Chondrocyte (in vitro differentiated cells): ENCODE measurements at regions not wholly inside any gene's neighbourhood (a gene's known extent, or its start where the extent isn't known, plus 50 kb on each side); places are given as distances from the start of the nearest gene placed in this dataset.

Source experiments
- DNase-seq: peaks from one replicate; pipeline ENCODE4 v3.0.0; 2021; ENCODE audit warnings: mixed read lengths, low spot score
- H3K27ac Mint-ChIP-seq: one replicate; pipeline ENCODE4 v1.8.0; 2021; ENCODE audit warnings: mild to moderate bottlenecking, moderate library complexity, mixed read lengths; ENCODE audit not compliant: unreplicated experiment
- H3K27me3 Mint-ChIP-seq: 2 replicates; pipeline ENCODE4 v1.8.0; 2021; ENCODE audit warnings: low read depth, mixed read lengths
- H3K36me3 Mint-ChIP-seq: 2 replicates; pipeline ENCODE4 v1.8.0; 2021; ENCODE audit warnings: low read depth, mixed read lengths
- H3K4me1 Mint-ChIP-seq: 2 replicates; pipeline ENCODE4 v1.8.0; 2021; ENCODE audit warnings: low read depth, mild to moderate bottlenecking, mixed read lengths
- H3K4me3 Mint-ChIP-seq: one replicate; pipeline ENCODE4 v1.8.0; 2021; ENCODE audit warnings: mild to moderate bottlenecking, moderate library complexity, mixed read lengths; ENCODE audit not compliant: unreplicated experiment
- H3K9me3 Mint-ChIP-seq: 2 replicates; pipeline ENCODE4 v1.8.0; 2021; ENCODE audit warnings: low read depth, mixed read lengths
- TF ChIP-seq, protein P1 (sequence below): fragments of 200-600 bp; sonication (generic); IDR thresholded peaks from 2 replicates; pipeline ENCODE4 v1.5.0; 2021; ENCODE audit warnings: antibody characterized with exemption, mild to moderate bottlenecking, moderate library complexity

DNA sequence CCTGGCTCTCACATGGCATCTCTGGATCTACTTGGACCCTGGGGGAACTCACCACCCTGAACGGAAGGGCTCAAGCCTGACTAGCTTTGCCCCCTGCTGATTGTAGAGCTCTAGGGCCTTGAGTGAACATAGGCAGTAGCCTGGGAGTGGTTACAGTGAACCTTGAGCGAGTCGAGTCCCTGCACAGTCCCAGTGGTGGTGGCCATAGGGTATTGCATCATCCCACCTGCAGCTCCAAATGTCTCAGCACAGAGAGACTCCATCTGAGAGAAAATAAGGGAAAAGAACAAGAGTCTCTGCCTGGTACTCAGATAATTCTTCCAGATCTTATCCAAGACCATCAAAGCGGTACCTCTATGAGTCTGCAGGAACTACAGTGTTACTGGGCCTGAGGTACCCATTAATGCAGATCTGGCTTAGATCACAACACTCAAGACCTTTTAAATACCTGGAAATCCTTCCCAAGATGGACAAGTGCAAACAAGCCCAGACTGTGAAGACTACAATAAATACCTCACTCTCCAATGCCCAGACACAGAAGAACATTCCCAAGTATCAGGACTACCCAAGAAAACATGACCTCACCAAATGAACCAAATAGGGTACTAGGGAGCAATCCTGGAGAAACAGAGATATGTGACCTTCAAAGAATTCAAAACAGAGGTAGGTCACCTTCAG, 167.5 kb upstream of the TET2 start:
- no peak overlapping the region for H3K27ac Mint-ChIP-seq
- peaks cover 9% of the 10 kb centered on the region for H3K9me3 Mint-ChIP-seq

DNA sequence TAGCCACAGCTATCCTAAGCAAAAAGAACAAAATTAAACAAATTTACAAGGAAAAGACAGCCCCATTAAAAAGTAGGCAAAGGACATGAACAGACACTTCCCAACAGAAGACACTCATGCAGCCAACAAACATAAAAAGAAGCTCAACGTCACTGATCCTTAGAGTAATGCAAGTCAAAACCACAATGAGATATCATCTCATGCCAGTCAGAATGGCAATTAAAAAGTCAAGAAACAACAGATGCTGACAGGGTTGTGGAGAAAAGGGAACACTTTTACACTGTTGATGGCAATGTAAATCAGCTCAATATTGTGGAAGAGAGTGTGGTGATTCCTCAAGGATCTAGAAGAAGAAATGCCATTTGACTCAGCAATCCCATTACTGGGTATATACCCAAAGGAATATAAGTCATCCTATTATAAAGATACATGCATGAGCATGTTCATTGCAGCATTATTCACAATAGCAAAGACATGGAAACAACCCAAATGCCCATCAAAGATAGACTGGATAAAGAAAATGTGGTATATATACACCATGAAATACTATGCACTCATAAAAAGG, 163.0 kb upstream of the TET2 start:
- no peak for DNase-seq
- Mint-ChIP-seq H3K27ac (no peak overlapping the region), H3K9me3 (peaks cover 9% of the 10 kb centered on the region), H3K27me3 (peaks cover 5% of the 10 kb centered on the region), H3K4me3 (no peak overlapping the region), H3K4me1 (no peaks in the 10 kb centered on the region), H3K36me3 (no peaks in the 10 kb centered on the region)
- TF ChIP-seq, protein P1, sequence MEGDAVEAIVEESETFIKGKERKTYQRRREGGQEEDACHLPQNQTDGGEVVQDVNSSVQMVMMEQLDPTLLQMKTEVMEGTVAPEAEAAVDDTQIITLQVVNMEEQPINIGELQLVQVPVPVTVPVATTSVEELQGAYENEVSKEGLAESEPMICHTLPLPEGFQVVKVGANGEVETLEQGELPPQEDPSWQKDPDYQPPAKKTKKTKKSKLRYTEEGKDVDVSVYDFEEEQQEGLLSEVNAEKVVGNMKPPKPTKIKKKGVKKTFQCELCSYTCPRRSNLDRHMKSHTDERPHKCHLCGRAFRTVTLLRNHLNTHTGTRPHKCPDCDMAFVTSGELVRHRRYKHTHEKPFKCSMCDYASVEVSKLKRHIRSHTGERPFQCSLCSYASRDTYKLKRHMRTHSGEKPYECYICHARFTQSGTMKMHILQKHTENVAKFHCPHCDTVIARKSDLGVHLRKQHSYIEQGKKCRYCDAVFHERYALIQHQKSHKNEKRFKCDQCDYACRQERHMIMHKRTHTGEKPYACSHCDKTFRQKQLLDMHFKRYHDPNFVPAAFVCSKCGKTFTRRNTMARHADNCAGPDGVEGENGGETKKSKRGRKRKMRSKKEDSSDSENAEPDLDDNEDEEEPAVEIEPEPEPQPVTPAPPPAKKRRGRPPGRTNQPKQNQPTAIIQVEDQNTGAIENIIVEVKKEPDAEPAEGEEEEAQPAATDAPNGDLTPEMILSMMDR = no peak

More for the DNA sequence above, 167.5 kb upstream of the TET2 start:
- peaks cover 6% of the 10 kb centered on the region for H3K27me3 Mint-ChIP-seq
- H3K36me3 Mint-ChIP-seq = no peaks in the 10 kb centered on the region
- DNase-seq = no peak
- TF ChIP-seq, protein P1 = no peak
- no peaks in the 10 kb centered on the region for H3K4me1 Mint-ChIP-seq
- no peak overlapping the region for H3K4me3 Mint-ChIP-seq

DNA sequence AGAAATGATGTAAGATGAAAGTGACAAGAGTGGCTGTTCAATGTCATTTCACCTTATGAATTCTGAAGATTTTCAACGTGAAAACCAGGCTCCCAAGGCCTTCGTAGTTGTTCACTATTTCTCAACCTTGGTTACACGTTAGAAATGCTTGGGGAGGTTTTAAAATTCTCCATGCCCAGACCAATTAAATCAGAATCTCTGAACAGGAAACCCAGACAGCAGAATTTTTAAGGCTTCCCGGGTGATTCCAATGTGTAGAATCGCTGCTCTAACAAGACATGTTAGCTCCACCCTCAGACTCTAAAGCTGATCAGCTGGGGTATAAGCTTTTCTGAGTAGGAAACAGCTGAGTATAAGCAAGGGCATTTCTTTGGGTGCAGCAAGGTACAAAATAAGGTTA, 160.4 kb upstream of the TET2 start:
- DNase-seq = no peak
- Mint-ChIP-seq H3K4me1 (no peaks in the 10 kb centered on the region), H3K4me3 (no peak overlapping the region), H3K9me3 (no peaks in the 10 kb centered on the region), H3K27me3 (peaks cover 5% of the 10 kb centered on the region), H3K36me3 (no peaks in the 10 kb centered on the region), H3K27ac (no peak overlapping the region)
- TF ChIP-seq, protein P1 = no peak

DNA sequence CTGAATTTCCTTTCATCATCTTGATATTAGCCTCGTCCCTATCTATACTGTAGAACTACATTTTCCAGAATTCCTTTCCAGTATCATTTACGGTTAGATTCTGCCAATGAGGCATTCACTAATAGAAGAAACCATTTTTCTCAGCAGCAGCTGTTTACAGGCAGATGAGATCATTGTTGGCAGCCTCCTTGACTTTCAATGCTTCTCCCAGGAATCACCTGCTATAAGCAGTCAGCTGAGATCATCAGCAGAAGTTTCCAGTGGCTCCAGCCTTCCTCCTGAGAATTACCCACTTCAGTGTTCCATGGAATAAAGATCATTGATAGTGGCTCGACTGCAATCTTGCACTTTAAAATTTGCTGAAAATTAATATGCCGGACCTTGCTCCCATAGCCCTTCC, 157.3 kb upstream of the TET2 start:
- Mint-ChIP-seq H3K36me3 (peaks cover under 1% of the 10 kb centered on the region), H3K4me1 (no peaks in the 10 kb centered on the region), H3K27ac (no peak overlapping the region), H3K4me3 (no peak overlapping the region), H3K27me3 (peaks cover 5% of the 10 kb centered on the region), H3K9me3 (peaks cover 15% of the 10 kb centered on the region)
- DNase-seq = no peak
- TF ChIP-seq, protein P1 = no peak

- no peak overlapping the region for H3K27ac Mint-ChIP-seq
- H3K4me3 Mint-ChIP-seq = no peak overlapping the region
- H3K4me1 Mint-ChIP-seq = no peaks in the 10 kb centered on the region
- no peaks in the 10 kb centered on the region for H3K9me3 Mint-ChIP-seq
- H3K27me3 Mint-ChIP-seq = peaks cover 7% of the 10 kb centered on the region
- H3K36me3 Mint-ChIP-seq = no peaks in the 10 kb centered on the region
- DNase-seq = no peak
- TF ChIP-seq, protein P1 = no peak
Measured at GRCh38 chr4:105002278-105002677, 144.4 kb upstream of the TET2 start.
